Rectal smooth muscle tissue (tissue), 1 donor: ENCODE measurements at regions not wholly inside any gene's neighbourhood (a gene's known extent, or its start where the extent isn't known, plus 50 kb on each side); places are given as distances from the start of the nearest gene placed in this dataset.

Experiments
- H3K27ac ChIP-seq: one replicate; pipeline ENCODE4 v1.7.0; 2013; ENCODE audit warnings: low read depth, low read length, inconsistent platforms
- H3K27me3 ChIP-seq: one replicate; pipeline ENCODE4 v1.7.0; 2013; ENCODE audit warnings: low read length; ENCODE audit not compliant: control insufficient read depth, insufficient read depth
- H3K36me3 ChIP-seq: one replicate; pipeline ENCODE4 v1.7.0; 2013; ENCODE audit warnings: low read length; ENCODE audit not compliant: control insufficient read depth, insufficient read depth
- H3K4me1 ChIP-seq: one replicate; pipeline ENCODE4 v1.7.0; 2013; ENCODE audit warnings: low read length; ENCODE audit not compliant: control insufficient read depth, insufficient read depth
- H3K4me3 ChIP-seq: one replicate; pipeline ENCODE4 v1.7.0; 2013; ENCODE audit warnings: low read length
- H3K9ac ChIP-seq: one replicate; pipeline ENCODE4 v1.7.0; 2013; ENCODE audit warnings: low read length

GRCh38 chr10:30190577-30191552 lies 131.5 kb upstream of the JCAD start:
- Histone ChIP-seq H3K9ac (no peak overlapping the region), H3K4me3 (no peak overlapping the region), H3K36me3 (no peaks in the 10 kb centered on the region), H3K27ac (no peak overlapping the region), H3K27me3 (no peaks in the 10 kb centered on the region), H3K4me1 (peaks cover 25% of the 10 kb centered on the region)

- H3K9ac ChIP-seq = no peak overlapping the region
- H3K27ac ChIP-seq = peak overlapping the region; percentile 37
- no peaks in the 10 kb centered on the region for H3K27me3 ChIP-seq
- peaks cover 26% of the 10 kb centered on the region for H3K4me1 ChIP-seq
- no peak overlapping the region for H3K4me3 ChIP-seq
- H3K36me3 ChIP-seq = no peaks in the 10 kb centered on the region
Observed at GRCh38 chr10:30189238-30189580, 129.8 kb upstream of the JCAD start.

GRCh38 chr10:30188556-30189237 lies 129.3 kb upstream of the JCAD start:
- no peaks in the 10 kb centered on the region for H3K27me3 ChIP-seq
- H3K4me3 ChIP-seq = no peak overlapping the region
- H3K4me1 ChIP-seq = peaks cover 26% of the 10 kb centered on the region
- H3K36me3 ChIP-seq = no peaks in the 10 kb centered on the region
- peak overlapping the region; percentile 37 for H3K27ac ChIP-seq
- no peak overlapping the region for H3K9ac ChIP-seq

DNA sequence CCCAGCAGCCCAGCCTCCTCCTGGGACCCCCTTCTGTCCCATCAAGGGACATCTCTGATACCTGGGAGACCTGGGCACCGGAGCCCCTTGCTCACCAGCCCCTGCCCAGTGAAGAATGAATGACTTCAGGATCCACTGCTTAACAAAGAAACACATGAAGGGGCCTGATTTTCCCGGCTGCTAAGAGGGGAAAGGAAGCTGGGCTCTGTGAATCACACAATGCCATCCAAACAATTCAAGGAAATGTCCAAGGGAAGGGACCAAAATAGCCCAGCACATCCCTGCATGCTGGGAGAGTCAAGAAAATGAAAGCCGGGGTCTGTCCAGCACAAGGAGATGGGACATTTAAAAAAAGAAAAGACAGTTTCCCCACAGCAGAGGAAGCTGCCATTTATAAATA lies 128.7 kb upstream of the JCAD start:
- Histone ChIP-seq H3K27ac (peak overlapping the region; percentile 42), H3K27me3 (no peaks in the 10 kb centered on the region), H3K36me3 (no peaks in the 10 kb centered on the region), H3K4me1 (peaks cover 27% of the 10 kb centered on the region), H3K9ac (no peak overlapping the region), H3K4me3 (no peak overlapping the region)

- Histone ChIP-seq H3K27me3 (no peaks in the 10 kb centered on the region), H3K4me3 (no peak overlapping the region), H3K36me3 (no peaks in the 10 kb centered on the region), H3K27ac (peak overlapping the region; percentile 38), H3K9ac (no peak overlapping the region), H3K4me1 (peaks cover 30% of the 10 kb centered on the region)
Observed at GRCh38 chr10:30187010-30187409, 127.6 kb upstream of the JCAD start.

- peak overlapping the region; percentile 26 for H3K4me3 ChIP-seq
- peak overlapping the region; percentile 38 for H3K27ac ChIP-seq
- no peaks in the 10 kb centered on the region for H3K36me3 ChIP-seq
- H3K9ac ChIP-seq = no peak overlapping the region
- H3K4me1 ChIP-seq = peaks cover 30% of the 10 kb centered on the region
- no peaks in the 10 kb centered on the region for H3K27me3 ChIP-seq
Observed at GRCh38 chr10:30186371-30186875, 127.0 kb upstream of the JCAD start.

GRCh38 chr10:30185916-30186315 lies 126.5 kb upstream of the JCAD start:
- Histone ChIP-seq H3K4me3 (no peak overlapping the region), H3K36me3 (no peaks in the 10 kb centered on the region), H3K27ac (no peak overlapping the region), H3K9ac (no peak overlapping the region), H3K27me3 (no peaks in the 10 kb centered on the region), H3K4me1 (peaks cover 30% of the 10 kb centered on the region)

DNA sequence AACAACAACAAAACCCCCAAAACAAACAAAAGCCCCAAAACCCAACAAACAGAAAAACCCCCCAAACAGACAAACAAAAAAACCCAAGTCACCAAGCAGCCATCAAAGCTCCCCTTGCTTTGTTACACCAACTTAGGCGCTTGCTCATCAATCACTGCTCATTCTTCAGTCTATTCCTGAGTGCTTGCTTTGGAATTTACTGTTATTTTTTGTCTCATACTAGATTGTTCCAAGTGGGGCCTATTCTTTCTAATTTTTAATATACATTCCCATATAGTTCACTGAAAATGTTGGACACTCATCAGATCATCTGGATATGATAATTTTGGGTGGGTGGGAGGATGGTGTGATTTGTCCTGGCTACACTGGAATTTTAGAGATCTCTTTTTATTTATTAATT lies 126.0 kb upstream of the JCAD start:
- no peak overlapping the region for H3K4me3 ChIP-seq
- no peaks in the 10 kb centered on the region for H3K27me3 ChIP-seq
- no peak overlapping the region for H3K27ac ChIP-seq
- no peaks in the 10 kb centered on the region for H3K36me3 ChIP-seq
- peaks cover 30% of the 10 kb centered on the region for H3K4me1 ChIP-seq
- H3K9ac ChIP-seq = no peak overlapping the region

- Histone ChIP-seq H3K4me1 (peaks cover 30% of the 10 kb centered on the region), H3K9ac (no peak overlapping the region), H3K36me3 (no peaks in the 10 kb centered on the region), H3K27ac (no peak overlapping the region), H3K4me3 (no peak overlapping the region), H3K27me3 (no peaks in the 10 kb centered on the region)
Observed at GRCh38 chr10:30184397-30185033, 125.1 kb upstream of the JCAD start.

DNA sequence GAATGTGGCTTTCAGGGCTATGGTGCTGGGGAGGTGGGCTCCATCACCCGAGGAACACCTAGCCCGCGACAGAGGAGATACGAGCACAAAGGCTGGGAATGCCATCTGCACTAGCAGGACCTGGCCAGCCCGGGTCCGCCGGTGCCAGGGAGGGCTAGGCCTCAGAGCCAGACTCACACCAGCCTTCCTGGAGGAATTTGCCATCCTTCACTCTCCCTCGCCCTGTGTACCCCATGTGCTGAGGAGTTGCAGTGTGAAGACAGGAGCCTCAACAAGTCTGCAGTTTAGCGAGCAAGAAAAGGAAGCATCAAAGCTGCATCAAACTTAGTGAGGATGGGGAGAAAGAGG lies 123.6 kb upstream of the JCAD start:
- peak overlapping the region; percentile 69 for H3K27ac ChIP-seq
- H3K36me3 ChIP-seq = no peaks in the 10 kb centered on the region
- no peak overlapping the region for H3K4me3 ChIP-seq
- no peaks in the 10 kb centered on the region for H3K27me3 ChIP-seq
- H3K4me1 ChIP-seq = peaks cover 25% of the 10 kb centered on the region
- H3K9ac ChIP-seq = no peak overlapping the region

GRCh38 chr10:30182191-30183054 lies 123.0 kb upstream of the JCAD start:
- no peaks in the 10 kb centered on the region for H3K36me3 ChIP-seq
- no peak overlapping the region for H3K9ac ChIP-seq
- H3K27me3 ChIP-seq = no peaks in the 10 kb centered on the region
- peaks cover 19% of the 10 kb centered on the region for H3K4me1 ChIP-seq
- H3K4me3 ChIP-seq = no peak overlapping the region
- peak overlapping the region; percentile 69 for H3K27ac ChIP-seq
